ENCODE measurements at regions not wholly inside any gene's neighbourhood (a gene's known extent, or its start where the extent isn't known, plus 50 kb on each side); places are given as distances from the start of the nearest gene placed in this dataset.

- DNase-seq (ENCODE audit: low read depth, low spot score) = no peak
Measured at GRCh38 chr12:65517656-65518210, 239.2 kb downstream of the MSRB3 start.

DNA sequence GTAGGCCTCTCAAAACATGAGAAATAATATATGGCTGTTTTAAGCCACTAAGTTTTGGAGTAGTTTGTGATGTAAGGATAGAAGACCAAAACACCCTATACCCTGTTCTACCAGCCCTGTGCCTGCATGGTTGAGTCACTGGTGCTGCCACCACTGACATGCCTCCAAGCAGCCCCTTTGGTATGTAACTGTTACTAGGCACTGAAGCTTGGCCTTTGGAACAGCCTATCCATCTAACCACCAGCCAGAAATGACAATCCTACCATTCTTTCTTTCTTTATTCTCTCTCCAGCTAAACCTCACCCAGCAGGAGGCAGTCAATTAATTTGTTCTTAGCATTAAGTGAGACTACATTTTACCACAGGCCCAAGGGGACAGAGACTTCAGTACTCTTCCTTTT is 240.3 kb downstream of the MSRB3 start:
- no peak for DNase-seq (ENCODE audit: low read depth, low spot score)

DNA sequence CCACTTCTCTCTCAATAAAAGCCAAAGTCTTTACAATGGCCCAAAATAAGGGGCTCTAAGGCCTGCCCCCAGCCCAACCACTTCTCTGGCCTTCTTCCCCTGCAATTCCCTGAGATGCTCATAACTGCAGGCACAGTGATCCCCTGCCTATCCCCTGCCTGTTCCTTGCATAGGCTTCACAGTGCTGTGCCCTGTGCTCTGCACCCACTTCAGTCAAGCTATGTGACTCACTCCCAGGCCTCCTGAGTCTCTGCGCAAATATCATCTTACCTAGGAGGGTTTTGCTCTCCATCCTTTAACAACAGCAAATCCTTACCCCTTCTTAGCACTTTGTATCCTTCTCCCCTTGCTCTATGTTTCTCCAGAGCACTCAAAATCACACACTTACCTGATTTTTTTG is 242.2 kb downstream of the MSRB3 start:
- DNase-seq (ENCODE audit: low read depth, low spot score) = no peak

GRCh38 chr12:65522956-65523860 is 244.7 kb downstream of the MSRB3 start:
- peak; percentile 40 for DNase-seq (ENCODE audit: low read depth, low spot score)

DNA sequence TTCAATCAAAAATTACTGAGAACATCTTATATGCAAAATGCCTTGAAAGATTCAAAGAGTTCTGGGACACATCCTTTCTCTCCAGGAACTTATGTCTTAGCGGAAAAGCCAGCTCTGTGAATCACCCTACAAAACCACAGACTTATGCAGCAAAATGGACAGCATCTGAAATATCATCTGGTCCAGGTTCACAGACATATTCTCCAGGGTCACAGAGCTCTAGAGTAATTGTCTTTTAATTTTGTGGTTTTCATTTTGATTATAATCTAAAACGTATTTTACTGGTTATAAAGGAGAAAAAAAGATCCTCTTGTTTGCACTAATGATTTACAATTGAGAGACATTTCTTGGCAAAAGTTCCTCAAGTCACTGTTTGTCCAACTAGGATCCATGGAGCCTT is 246.2 kb downstream of the MSRB3 start:
- DNase-seq (ENCODE audit: low read depth, low spot score) = no peak

DNA sequence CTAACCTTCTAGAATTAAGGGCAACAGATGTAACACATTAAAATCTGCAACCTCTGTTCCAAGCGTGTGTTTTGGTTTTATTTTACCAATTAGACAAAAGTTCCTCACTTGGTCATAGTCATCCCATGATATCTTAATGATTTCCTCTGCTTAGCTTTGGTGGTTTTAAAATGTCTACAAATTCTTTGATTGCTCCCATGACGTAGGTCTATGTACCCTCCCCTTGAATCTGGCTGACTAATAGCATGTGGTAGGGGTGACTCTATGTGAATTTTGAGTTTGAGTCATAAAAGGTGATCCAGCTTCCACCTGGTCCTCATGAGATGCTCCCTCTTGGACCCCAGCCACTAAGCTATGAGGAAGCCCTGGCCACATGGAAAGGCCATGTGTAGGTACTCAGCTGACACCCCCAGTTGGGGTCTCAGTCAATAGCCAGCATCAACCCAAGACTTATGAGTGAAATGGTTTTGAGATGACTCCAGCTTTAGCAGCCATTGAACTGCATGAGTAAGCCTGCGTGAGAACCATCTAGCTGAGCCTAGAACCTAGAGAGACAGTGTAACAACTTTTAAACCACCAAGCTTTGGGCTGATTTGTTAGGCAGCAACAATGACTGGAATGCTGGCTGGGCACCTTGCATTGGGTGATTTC is 247.1 kb downstream of the MSRB3 start:
- DNase-seq (ENCODE audit: low read depth, low spot score) = no peak

- no peak for DNase-seq (ENCODE audit: low read depth, low spot score)
Measured at GRCh38 chr12:65526311-65526710, 247.8 kb downstream of the MSRB3 start.

DNA sequence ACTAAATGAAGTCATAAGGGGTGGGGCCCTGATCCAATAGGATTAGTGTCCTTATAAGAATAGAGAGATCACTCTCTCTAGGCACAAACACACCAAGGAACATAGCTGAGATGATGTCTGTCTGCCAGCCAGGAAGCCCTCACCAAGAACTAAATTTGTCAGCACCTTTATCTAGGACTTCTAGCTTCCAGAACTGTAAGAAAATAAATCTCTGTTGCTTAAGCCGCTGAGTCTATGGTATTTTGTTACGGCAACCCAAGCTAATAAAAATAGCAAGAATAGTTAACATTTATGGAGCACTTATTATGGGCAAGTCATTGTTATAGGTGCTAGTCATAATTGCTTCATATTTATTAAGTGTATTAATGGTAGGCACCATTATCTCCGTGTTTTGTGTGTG is 249.6 kb downstream of the MSRB3 start:
- DNase-seq (ENCODE audit: low read depth, low spot score) = no peak

- DNase-seq (ENCODE audit: low read depth, low spot score) = no peak
Measured at GRCh38 chr12:65529106-65529505, 250.6 kb downstream of the MSRB3 start.

- no peak for DNase-seq (ENCODE audit: low read depth, low spot score)
Measured at GRCh38 chr12:65529771-65530435, 251.4 kb downstream of the MSRB3 start.

GRCh38 chr12:65532162-65532561 is 253.7 kb downstream of the MSRB3 start:
- no peak for DNase-seq (ENCODE audit: low read depth, low spot score)

DNA sequence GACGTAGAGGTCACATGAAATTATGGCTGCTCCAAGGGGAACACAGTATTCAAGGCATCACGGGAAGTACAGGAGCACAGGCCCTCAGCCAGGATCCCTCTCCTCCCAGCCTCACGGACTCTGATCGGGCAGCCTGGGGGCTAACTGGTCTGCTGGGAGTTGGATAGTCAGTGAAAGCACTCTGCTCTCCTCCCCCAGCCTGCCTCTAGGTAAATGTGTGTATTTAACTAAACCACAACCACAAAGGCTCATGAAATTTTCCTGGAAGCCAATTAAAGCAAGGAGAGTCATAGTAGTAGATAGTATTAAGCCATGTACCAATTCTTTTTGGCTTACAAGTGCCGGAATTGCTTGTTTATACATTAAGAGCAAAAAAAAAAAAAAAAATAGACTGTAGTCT is 254.3 kb downstream of the MSRB3 start:
- DNase-seq (ENCODE audit: low read depth, low spot score) = no peak

DNA sequence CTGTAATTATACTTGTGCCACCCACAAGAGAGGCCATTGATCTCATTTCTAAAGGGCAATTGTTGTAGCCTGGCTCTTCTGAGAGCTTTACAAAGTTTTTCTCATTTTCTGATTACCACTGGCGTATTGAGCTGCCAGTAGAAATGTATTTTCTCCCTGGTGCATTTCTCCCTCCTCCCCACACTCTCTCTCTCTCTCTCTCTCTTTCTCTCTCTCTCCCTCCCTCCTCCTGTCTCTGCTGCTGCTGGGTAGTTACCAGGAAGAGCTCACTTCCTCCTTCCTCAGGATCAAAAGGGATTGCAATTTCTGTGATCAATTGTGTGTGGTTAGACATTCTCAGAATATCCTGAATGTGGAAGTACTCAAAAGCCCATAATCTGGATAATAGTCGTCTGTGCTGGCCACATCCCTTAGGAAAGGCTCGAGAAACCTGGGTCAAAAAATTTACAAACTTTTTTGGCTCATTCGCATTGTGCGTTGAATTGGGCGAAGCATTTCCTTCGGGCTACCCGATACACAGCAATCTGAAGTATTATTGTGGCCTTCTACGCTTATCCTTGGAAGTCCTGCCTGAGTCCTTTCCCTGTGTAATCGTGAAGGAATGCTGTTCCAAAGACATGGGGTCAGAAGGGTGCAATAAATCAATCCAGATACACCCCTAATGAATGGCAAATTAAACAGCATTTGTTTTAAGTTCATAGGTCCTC is 254.8 kb downstream of the MSRB3 start:
- DNase-seq (ENCODE audit: low read depth, low spot score) = no peak

DNA sequence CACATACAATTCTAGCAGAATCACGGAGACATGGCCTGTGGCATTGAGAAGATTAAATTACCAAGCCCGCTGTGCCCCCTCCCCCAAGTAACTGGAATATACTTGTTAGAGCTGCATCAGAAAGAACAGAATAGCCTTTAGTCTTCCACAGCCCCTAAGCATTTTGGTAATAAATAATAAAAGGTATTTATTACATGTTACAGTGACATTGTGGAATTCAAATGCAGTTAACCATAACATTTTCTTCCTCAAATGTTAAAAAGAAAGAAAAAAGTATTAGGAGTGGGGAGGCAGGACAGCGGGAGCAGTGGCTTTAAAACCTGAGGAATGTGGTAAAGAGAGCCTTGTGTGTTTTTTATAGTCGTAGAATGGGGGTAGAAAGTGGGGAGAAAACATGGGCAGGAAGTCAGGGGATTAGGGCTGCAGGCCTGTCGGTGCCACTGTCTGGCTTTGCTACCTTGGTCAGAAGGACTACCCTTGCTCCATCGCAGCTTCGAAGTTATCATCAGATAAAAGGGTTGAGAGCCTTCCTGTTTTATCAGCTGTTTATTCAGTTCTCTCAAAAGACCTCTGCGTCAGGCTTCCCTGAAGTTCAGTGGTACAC is 255.9 kb downstream of the MSRB3 start:
- DNase-seq (ENCODE audit: low read depth, low spot score) = no peak

- no peak for DNase-seq (ENCODE audit: low read depth, low spot score)
Measured at GRCh38 chr12:65535946-65536345, 257.5 kb downstream of the MSRB3 start.

- DNase-seq (ENCODE audit: low read depth, low spot score) = no peak
Measured at GRCh38 chr12:65536351-65536750, 257.9 kb downstream of the MSRB3 start.

DNA sequence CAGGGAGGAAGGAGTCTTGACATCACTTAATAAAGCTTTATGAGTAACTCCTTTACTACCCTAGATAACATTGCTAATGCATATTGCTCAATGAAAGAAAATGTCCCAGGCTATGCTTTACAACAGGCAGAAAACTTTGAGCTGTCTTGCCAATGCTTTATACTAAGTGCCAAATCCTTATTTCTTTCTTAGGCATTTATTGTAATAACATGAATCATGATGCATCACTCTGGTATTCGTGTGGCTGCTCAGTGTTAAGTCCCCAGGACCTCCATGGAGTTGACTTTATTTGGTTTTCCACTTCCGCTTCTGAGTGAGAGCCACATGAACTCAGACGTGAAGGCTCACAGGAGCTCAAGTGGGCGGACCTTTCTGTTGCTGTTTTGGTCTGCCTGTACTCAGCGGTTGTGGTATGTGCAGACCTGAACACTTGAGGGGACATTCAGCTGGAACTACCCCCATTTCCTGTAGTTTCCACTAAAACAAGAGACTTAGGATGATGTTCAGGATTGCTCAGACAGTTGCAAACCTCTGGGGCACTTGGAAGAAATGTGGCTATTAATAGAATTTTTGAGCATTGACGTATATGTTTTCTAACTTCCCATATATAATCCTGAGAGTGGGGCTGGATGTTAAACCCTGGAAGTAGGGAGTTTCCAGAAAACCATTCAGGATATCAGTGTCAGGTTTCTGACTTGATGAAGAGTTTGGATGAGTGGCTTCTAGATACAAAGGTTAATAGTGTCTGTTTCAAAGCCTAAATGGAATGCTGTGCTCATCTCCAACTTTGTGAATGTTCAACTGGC is 258.6 kb downstream of the MSRB3 start:
- peak; percentile 92 for DNase-seq (ENCODE audit: low read depth, low spot score)

DNA sequence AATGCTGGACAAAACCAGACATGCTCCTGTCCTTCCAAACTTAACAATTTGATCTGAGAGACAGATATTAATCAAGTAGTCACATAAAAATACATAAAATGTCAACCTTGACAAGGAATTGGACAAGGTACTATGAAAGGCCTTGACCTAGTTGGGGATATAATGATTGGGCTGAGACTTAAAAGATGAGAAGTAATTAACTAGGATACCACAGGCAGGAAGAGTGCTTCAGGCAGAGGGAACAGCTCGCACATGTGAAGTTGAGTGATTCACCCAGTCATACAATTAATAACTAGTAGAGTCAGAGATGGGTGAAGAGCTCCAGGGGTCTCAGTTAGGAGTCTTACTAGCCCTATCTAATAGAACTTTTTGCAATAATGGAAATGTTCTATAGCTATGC is 259.5 kb downstream of the MSRB3 start:
- DNase-seq (ENCODE audit: low read depth, low spot score) = no peak

GRCh38 chr12:65539023-65539422 is 260.5 kb downstream of the MSRB3 start:
- no peak for DNase-seq (ENCODE audit: low read depth, low spot score)

GRCh38 chr12:65540140-65540539 is 261.7 kb downstream of the MSRB3 start:
- DNase-seq (ENCODE audit: low read depth, low spot score) = no peak

Data from pulmonary artery endothelial cell (primary cell).